Islet precursor cell (in vitro differentiated cells): ENCODE measurements at regions not wholly inside any gene's neighbourhood (a gene's known extent, or its start where the extent isn't known, plus 50 kb on each side); places are given as distances from the start of the nearest gene placed in this dataset.
A peak's percentile ranks its signal among the peaks of the same experiment; 100 is the strongest.

ENCODE experiments used
- DNase-seq: peaks from one replicate; pipeline ENCODE4 v3.0.0-alpha.2; 2018

- no peak for DNase-seq
These were observed 597.7 kb upstream of the TENM3 start for GRCh38 chr4:181645489-181645888.

- DNase-seq = no peak
These were observed 596.3 kb upstream of the TENM3 start for GRCh38 chr4:181646864-181647263.

GRCh38 chr4:181647396-181648147 is 595.6 kb upstream of the TENM3 start:
- no peak for DNase-seq

GRCh38 chr4:181650033-181650825 is 593.0 kb upstream of the TENM3 start:
- DNase-seq = no peak

GRCh38 chr4:181656748-181657147 is 586.5 kb upstream of the TENM3 start:
- no peak for DNase-seq

GRCh38 chr4:181659202-181659601 is 584.0 kb upstream of the TENM3 start:
- DNase-seq = no peak

- DNase-seq = no peak
These were observed 583.3 kb upstream of the TENM3 start for GRCh38 chr4:181659876-181660275.

GRCh38 chr4:181661090-181661489 is 582.1 kb upstream of the TENM3 start:
- DNase-seq = no peak

- DNase-seq = no peak
These were observed 581.3 kb upstream of the TENM3 start for GRCh38 chr4:181661923-181662322.

GRCh38 chr4:181662383-181662782 is 580.8 kb upstream of the TENM3 start:
- DNase-seq = no peak

- no peak for DNase-seq
These were observed 572.7 kb upstream of the TENM3 start for GRCh38 chr4:181670506-181670905.

GRCh38 chr4:181671672-181672071 is 571.5 kb upstream of the TENM3 start:
- DNase-seq = peak; percentile 74

GRCh38 chr4:181672751-181673150 is 570.5 kb upstream of the TENM3 start:
- DNase-seq = no peak

GRCh38 chr4:181674315-181674875 is 568.8 kb upstream of the TENM3 start:
- no peak for DNase-seq

GRCh38 chr4:181676546-181676945 is 566.7 kb upstream of the TENM3 start:
- DNase-seq = no peak

- no peak for DNase-seq
These were observed 566.0 kb upstream of the TENM3 start for GRCh38 chr4:181677201-181677600.

GRCh38 chr4:181677621-181678020 is 565.6 kb upstream of the TENM3 start:
- DNase-seq = no peak

- no peak for DNase-seq
These were observed 563.4 kb upstream of the TENM3 start for GRCh38 chr4:181679754-181680153.

- DNase-seq = no peak
These were observed 560.7 kb upstream of the TENM3 start for GRCh38 chr4:181682367-181683047.

GRCh38 chr4:181684310-181684709 is 558.9 kb upstream of the TENM3 start:
- DNase-seq = no peak

GRCh38 chr4:181685461-181685860 is 557.7 kb upstream of the TENM3 start:
- DNase-seq = no peak

GRCh38 chr4:181685911-181686310 is 557.3 kb upstream of the TENM3 start:
- DNase-seq = no peak

GRCh38 chr4:181687116-181687515 is 556.1 kb upstream of the TENM3 start:
- DNase-seq = no peak
